GM10266 (cell line): ENCODE measurements at regions not wholly inside any gene's neighbourhood (a gene's known extent, or its start where the extent isn't known, plus 50 kb on each side); places are given as distances from the start of the nearest gene placed in this dataset.

Experiments
- DNase-seq: peaks from one replicate; pipeline ENCODE4 v3.0.0; 2012; ENCODE audit errors: extremely low spot score
- CTCF ChIP-seq: IDR thresholded peaks from 2 replicates; pipeline ENCODE4 v1.5.1; 2012; ENCODE audit warnings: mild to moderate bottlenecking, low read depth; ENCODE audit not compliant: control insufficient read depth, insufficient read depth; ENCODE audit errors: missing control alignments

DNA sequence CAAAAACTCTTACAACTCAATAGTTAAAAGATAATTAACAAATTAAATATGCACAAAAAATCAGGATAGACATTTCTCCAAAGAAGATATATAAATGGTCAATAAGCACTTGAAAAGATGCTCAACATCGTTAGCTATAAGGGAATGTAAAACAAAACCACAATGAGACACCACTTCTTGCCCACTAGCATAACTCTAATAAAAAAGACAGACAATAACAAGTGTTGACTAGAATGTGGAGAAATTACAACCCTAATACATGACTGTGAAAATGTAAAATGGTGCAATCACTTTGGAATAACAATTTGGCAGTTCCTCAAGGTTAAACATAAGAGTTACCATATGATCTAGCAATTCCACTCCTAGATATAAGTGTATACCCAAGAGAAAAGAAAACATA lies 74.3 kb upstream of the PCGF5 start:
- TF ChIP-seq CTCF = no peak
- no peak for DNase-seq

DNA sequence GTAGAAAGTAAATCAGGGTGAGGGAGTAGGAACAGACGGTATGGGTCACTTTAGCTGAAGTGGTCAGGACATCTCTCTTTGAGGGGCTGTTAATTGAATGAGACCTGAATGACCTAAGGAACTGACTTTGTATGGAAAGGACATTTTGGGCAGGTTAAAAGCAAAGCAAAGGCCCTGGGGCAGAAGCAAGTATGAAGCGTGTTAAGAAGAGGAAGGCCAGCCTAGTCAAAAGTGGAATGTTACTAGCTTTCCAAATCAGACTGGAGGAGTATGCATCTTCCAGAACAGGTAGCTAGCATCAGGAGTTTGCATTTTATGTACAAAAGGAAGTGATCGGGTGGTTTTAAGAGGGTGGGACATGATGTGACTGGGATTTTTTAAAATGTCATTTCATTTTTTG lies 70.9 kb upstream of the PCGF5 start:
- no peak for DNase-seq
- TF ChIP-seq CTCF = no peak

DNA sequence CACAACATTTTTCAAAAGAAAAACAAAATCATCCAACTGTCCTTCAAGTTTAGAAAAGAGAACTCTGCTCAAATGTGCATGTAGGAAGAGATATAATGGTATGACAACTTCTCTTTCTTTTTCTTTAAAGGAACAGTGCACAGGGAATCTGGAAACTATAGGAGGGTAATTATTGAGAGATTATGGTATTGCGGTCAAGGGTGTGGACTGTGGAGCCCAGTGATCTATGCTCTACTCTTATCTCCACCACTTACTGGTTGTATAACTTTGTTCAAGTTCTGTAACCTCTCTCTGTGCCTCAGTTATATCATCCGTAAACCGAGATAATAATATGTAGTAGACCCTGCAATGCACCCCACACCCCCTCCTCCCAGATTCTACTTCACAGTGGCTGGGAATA lies 69.8 kb upstream of the PCGF5 start:
- TF ChIP-seq CTCF = no peak

GRCh38 chr10:91153508-91153907 lies 67.0 kb upstream of the PCGF5 start:
- no peak for TF ChIP-seq CTCF
- no peak for DNase-seq

More for the DNA sequence above, 69.8 kb upstream of the PCGF5 start:
- no peak for DNase-seq

GRCh38 chr10:91154842-91155241 lies 65.6 kb upstream of the PCGF5 start:
- no peak for TF ChIP-seq CTCF
- no peak for DNase-seq

- TF ChIP-seq CTCF = no peak
- DNase-seq = no peak
Observed at GRCh38 chr10:91156196-91156595, 64.3 kb upstream of the PCGF5 start.

DNA sequence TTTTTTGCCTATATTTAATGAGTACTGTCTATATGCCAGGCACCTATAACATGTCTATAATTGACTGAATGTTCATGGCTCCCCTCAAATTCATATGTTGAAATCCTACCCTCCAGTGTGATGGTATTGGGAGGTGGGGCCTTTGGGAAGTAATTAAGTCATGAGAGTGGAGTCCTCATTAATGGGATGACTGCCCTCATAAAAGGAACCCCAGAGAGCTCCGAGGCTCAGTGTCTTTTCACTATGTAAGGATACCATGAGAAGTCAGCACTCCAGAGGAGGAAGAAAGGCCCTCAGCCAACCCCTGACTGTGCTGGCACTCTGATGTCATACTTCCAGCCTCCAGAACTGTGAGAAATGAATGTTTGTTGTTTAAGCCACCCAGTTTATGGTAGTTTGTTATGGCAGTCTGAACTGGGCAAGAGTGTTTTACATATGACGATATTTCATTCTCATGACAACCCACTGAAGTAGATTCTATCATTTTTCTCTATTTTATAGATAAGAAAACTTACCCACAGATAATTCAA lies 61.1 kb upstream of the PCGF5 start:
- no peak for DNase-seq
- TF ChIP-seq CTCF = no peak
